ENCODE measurements at regions not wholly inside any gene's neighbourhood (a gene's known extent, or its start where the extent isn't known, plus 50 kb on each side); places are given as distances from the start of the nearest gene placed in this dataset.

GRCh38 chr6:90846824-90847223 lies 260.0 kb upstream of the MAP3K7 start:
- DNase-seq, result no peak
- no peaks in the 10 kb centered on the region for H3K9me2 ChIP-seq (replicated peaks; ENCODE audit: insufficient read depth, low read length)
- no peaks in the 10 kb centered on the region for H3K9me3 ChIP-seq (replicated peaks; ENCODE audit: insufficient read depth, low read length)
- no peak overlapping the region for H3K9ac ChIP-seq (ENCODE audit: low read length)
- H2AFZ ChIP-seq (ENCODE audit: low read length), result no peak overlapping the region
- H3K4me3 ChIP-seq (ENCODE audit: low read length), result no peak overlapping the region
- H4K20me1 ChIP-seq (ENCODE audit: insufficient read depth, low read length), result no peaks in the 10 kb centered on the region
- no peak overlapping the region for H3K4me2 ChIP-seq (ENCODE audit: low read depth, low read length)
- no peaks in the 10 kb centered on the region for H3K36me3 ChIP-seq (replicated peaks; ENCODE audit: insufficient read depth, low read length)
- H3K79me2 ChIP-seq (ENCODE audit: low read length), result no peaks in the 10 kb centered on the region
- no peaks in the 10 kb centered on the region for H3F3A ChIP-seq (ENCODE audit: insufficient read depth, low read length)
- TF ChIP-seq EZH2phosphoT487 (IDR thresholded peaks at IDR 0.05; ENCODE audit: low read length) (no peak), CTCF (IDR thresholded peaks at IDR 0.05; ENCODE audit: low read length) (no peak), EZH2 (optimal IDR thresholded peaks at IDR 0.05; ENCODE audit: low read depth, low read length) (no peak)
- H3K27ac ChIP-seq (ENCODE audit: low read length), result no peak overlapping the region
- H3K27me3 ChIP-seq (replicated peaks; ENCODE audit: insufficient read depth, low read length), result no peaks in the 10 kb centered on the region
- H3K4me1 ChIP-seq (ENCODE audit: low read length), result no peaks in the 10 kb centered on the region

GRCh38 chr6:90835596-90836212 lies 248.8 kb upstream of the MAP3K7 start:
- no peak for TF ChIP-seq CTCF (IDR thresholded peaks at IDR 0.05; ENCODE audit: low read length)
- TF ChIP-seq EZH2 (optimal IDR thresholded peaks at IDR 0.05; ENCODE audit: low read depth, low read length), result no peak
- no peak for TF ChIP-seq EZH2phosphoT487 (IDR thresholded peaks at IDR 0.05; ENCODE audit: low read length)
- no peak overlapping the region for H3K9ac ChIP-seq (ENCODE audit: low read length)
- H3K4me1 ChIP-seq (ENCODE audit: low read length), result no peaks in the 10 kb centered on the region
- H3K4me3 ChIP-seq (ENCODE audit: low read length), result no peak overlapping the region
- no peaks in the 10 kb centered on the region for H3K27me3 ChIP-seq (replicated peaks; ENCODE audit: insufficient read depth, low read length)
- no peaks in the 10 kb centered on the region for H3K9me3 ChIP-seq (replicated peaks; ENCODE audit: insufficient read depth, low read length)
- H3K36me3 ChIP-seq (replicated peaks; ENCODE audit: insufficient read depth, low read length), result no peaks in the 10 kb centered on the region
- H3K27ac ChIP-seq (ENCODE audit: low read length), result no peak overlapping the region
- no peaks in the 10 kb centered on the region for H3F3A ChIP-seq (ENCODE audit: insufficient read depth, low read length)
- H4K20me1 ChIP-seq (ENCODE audit: insufficient read depth, low read length), result no peaks in the 10 kb centered on the region
- DNase-seq, result no peak
- no peaks in the 10 kb centered on the region for H3K9me2 ChIP-seq (replicated peaks; ENCODE audit: insufficient read depth, low read length)
- no peak overlapping the region for H3K4me2 ChIP-seq (ENCODE audit: low read depth, low read length)
- no peaks in the 10 kb centered on the region for H3K79me2 ChIP-seq (ENCODE audit: low read length)
- H2AFZ ChIP-seq (ENCODE audit: low read length), result no peak overlapping the region

- Histone ChIP-seq H2AFZ (ENCODE audit: low read length) (no peak overlapping the region), H3K36me3 (replicated peaks; ENCODE audit: insufficient read depth, low read length) (no peaks in the 10 kb centered on the region), H3K4me2 (ENCODE audit: low read depth, low read length) (no peak overlapping the region), H4K20me1 (ENCODE audit: insufficient read depth, low read length) (no peaks in the 10 kb centered on the region), H3F3A (ENCODE audit: insufficient read depth, low read length) (no peaks in the 10 kb centered on the region), H3K27me3 (replicated peaks; ENCODE audit: insufficient read depth, low read length) (no peaks in the 10 kb centered on the region), H3K79me2 (ENCODE audit: low read length) (no peaks in the 10 kb centered on the region), H3K9ac (ENCODE audit: low read length) (no peak overlapping the region), H3K9me3 (replicated peaks; ENCODE audit: insufficient read depth, low read length) (no peaks in the 10 kb centered on the region), H3K27ac (ENCODE audit: low read length) (no peak overlapping the region), H3K4me1 (ENCODE audit: low read length) (no peaks in the 10 kb centered on the region), H3K4me3 (ENCODE audit: low read length) (no peak overlapping the region), H3K9me2 (replicated peaks; ENCODE audit: insufficient read depth, low read length) (no peaks in the 10 kb centered on the region)
- no peak for DNase-seq
- TF ChIP-seq EZH2 (optimal IDR thresholded peaks at IDR 0.05; ENCODE audit: low read depth, low read length), result no peak
- TF ChIP-seq CTCF (IDR thresholded peaks at IDR 0.05; ENCODE audit: low read length), result no peak
- no peak for TF ChIP-seq EZH2phosphoT487 (IDR thresholded peaks at IDR 0.05; ENCODE audit: low read length)
These were observed 242.4 kb upstream of the MAP3K7 start for GRCh38 chr6:90829311-90829710.

Measured in MM.1S (cell line).